ENCODE measurements at regions not wholly inside any gene's neighbourhood (a gene's known extent, or its start where the extent isn't known, plus 50 kb on each side); places are given as distances from the start of the nearest gene placed in this dataset.

DNA sequence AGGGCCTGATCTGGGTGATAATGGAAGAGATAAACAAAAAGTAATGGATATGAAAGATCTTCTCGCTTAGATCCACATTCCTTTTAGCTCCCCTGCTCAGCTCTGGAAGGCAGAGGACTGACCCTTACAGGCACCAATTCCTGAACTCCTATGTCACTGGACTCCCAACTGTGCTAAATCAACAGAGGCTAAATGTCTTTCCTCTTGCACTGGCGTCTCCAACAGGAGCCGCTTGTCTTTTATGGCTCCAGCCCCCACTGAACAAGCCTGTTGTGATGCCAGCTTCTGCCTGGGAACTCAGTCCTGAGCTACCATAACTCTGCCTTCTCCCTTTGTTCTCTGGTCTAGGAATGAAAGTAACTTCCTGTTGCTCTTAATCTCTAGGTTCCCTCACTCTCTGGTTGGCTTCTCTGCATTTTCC lies 142.1 kb upstream of the COL11A1 start:
- peak overlapping the region; percentile 64; the same call in 1 of the 2 replicates for H3K27ac ChIP-seq (ENCODE audit: low read depth, low read length)
- no peaks in the 10 kb centered on the region for H3K36me3 ChIP-seq (ENCODE audit: control insufficient read depth, insufficient read depth, low read length)
- H3K4me3 ChIP-seq (ENCODE audit: low read depth, low read length) = no peak overlapping the region
- H3K9me3 ChIP-seq (ENCODE audit: control insufficient read depth, insufficient read depth, low read depth, low read length) = peaks cover 6% of the 10 kb centered on the region; the same call in 1 of the 2 replicates
- no peaks in the 10 kb centered on the region for H3K27me3 ChIP-seq (ENCODE audit: control insufficient read depth, insufficient read depth, low read length)
- peaks cover 11% of the 10 kb centered on the region for H3K4me1 ChIP-seq (ENCODE audit: control insufficient read depth, insufficient read depth, low read length)
- peak overlapping the region; percentile 20 for H3K9ac ChIP-seq (ENCODE audit: low read length)

DNA sequence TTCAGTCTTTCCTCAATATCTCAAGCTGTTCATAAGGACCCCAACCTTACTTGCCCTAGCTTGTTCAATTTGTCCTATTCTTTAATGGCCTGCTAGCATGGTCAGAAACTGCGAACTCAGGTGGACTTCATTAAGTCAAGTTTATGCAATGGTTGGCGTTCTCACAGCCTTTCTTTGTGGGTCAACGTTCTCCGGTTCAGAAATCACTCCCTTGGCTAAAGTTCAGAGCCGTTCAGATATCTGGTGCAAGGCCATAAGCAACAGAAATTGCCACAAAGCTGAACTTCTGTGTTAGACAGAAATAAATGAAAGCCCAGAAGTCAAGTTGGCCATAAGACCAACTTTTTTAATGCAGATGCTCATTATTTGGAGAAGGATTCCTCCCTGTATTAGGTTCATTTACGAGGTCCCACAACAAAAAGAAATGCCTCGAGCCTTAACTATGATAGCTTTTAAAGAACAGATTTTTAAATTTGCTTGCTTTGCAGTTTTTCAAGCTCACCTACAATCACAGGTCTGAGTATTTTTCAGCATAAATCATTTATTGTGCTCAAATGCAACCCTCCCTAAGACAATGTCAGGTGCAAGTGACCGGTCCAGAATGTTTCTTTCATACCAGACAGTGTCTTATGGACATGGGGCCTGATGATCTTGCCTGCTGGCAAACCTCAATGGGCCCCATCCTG lies 140.2 kb upstream of the COL11A1 start:
- H3K36me3 ChIP-seq (ENCODE audit: control insufficient read depth, insufficient read depth, low read length) = no peaks in the 10 kb centered on the region
- peaks cover 6% of the 10 kb centered on the region; the same call in 1 of the 2 replicates for H3K9me3 ChIP-seq (ENCODE audit: control insufficient read depth, insufficient read depth, low read depth, low read length)
- no peak overlapping the region for H3K27ac ChIP-seq (ENCODE audit: low read depth, low read length)
- no peak overlapping the region for H3K4me3 ChIP-seq (ENCODE audit: low read depth, low read length)
- H3K27me3 ChIP-seq (ENCODE audit: control insufficient read depth, insufficient read depth, low read length) = no peaks in the 10 kb centered on the region
- peaks cover 11% of the 10 kb centered on the region for H3K4me1 ChIP-seq (ENCODE audit: control insufficient read depth, insufficient read depth, low read length)
- H3K9ac ChIP-seq (ENCODE audit: low read length) = no peak overlapping the region

DNA sequence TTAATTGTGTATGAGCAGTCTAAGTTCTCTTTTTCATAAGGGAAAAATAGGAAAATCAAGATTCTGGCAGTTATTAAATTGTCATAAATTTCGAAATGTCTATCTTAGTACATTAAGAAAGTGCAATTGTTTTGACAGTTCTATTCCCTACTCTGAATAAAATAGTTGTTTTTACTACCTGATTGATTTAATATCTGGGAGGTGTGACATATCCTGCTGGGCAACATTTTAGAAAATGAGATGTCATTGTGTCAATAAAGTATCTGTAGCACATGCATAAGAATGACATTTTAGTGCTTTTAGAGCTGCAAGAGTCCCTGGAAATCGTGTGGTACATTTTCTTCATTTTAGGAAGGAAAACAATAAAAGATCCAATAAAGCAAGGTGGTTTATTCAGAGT lies 139.2 kb upstream of the COL11A1 start:
- H3K4me3 ChIP-seq (ENCODE audit: low read depth, low read length) = no peak overlapping the region
- peaks cover 6% of the 10 kb centered on the region; the same call in 1 of the 2 replicates for H3K9me3 ChIP-seq (ENCODE audit: control insufficient read depth, insufficient read depth, low read depth, low read length)
- peaks cover 11% of the 10 kb centered on the region for H3K4me1 ChIP-seq (ENCODE audit: control insufficient read depth, insufficient read depth, low read length)
- no peak overlapping the region for H3K27ac ChIP-seq (ENCODE audit: low read depth, low read length)
- no peaks in the 10 kb centered on the region for H3K36me3 ChIP-seq (ENCODE audit: control insufficient read depth, insufficient read depth, low read length)
- H3K27me3 ChIP-seq (ENCODE audit: control insufficient read depth, insufficient read depth, low read length) = no peaks in the 10 kb centered on the region
- no peak overlapping the region for H3K9ac ChIP-seq (ENCODE audit: low read length)

DNA sequence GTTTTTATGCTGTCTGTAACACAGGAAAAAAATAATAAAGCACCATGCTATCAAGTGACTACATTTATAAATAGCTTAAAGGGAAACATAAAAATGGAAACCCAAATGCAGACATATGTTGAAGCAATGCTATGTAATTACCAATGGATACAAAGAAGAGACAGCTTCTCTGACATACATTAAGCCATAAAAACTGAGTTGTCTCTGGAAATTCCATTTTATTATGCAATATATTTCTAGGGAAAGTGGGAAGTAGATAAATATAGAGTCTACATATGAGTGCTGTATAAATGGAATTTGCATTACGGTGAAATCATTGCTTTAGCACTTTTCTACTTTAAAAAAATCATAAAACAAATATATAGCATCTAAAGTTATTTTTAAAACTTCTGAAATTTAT lies 135.2 kb upstream of the COL11A1 start:
- Histone ChIP-seq H3K9me3 (ENCODE audit: control insufficient read depth, insufficient read depth, low read depth, low read length) (no peaks in the 10 kb centered on the region), H3K36me3 (ENCODE audit: control insufficient read depth, insufficient read depth, low read length) (no peaks in the 10 kb centered on the region), H3K4me1 (ENCODE audit: control insufficient read depth, insufficient read depth, low read length) (no peaks in the 10 kb centered on the region), H3K4me3 (ENCODE audit: low read depth, low read length) (no peak overlapping the region), H3K27ac (ENCODE audit: low read depth, low read length) (no peak overlapping the region), H3K9ac (ENCODE audit: low read length) (no peak overlapping the region), H3K27me3 (ENCODE audit: control insufficient read depth, insufficient read depth, low read length) (no peaks in the 10 kb centered on the region)

DNA sequence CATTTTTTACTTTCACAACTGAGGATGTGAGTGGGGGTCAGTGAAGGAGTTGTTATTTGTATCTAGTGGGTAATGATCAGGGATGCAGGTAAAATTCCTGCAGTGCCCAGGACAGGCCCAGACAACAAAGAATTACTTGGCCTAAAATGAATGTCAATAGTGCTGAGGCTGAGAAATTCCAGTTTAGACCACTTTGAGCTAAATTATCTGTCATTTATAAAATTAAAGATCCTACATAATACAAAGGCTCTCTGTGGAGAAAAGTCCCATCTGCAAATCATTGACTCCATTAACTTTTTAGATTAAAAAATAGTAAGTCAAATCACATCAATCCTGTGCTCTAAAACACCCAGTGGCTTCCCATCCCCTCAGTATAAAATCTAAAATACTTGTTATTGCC lies 130.7 kb upstream of the COL11A1 start:
- Histone ChIP-seq H3K36me3 (ENCODE audit: control insufficient read depth, insufficient read depth, low read length) (no peaks in the 10 kb centered on the region), H3K4me3 (ENCODE audit: low read depth, low read length) (no peak overlapping the region), H3K9me3 (ENCODE audit: control insufficient read depth, insufficient read depth, low read depth, low read length) (peaks cover 8% of the 10 kb centered on the region; the same call in 1 of the 2 replicates), H3K27ac (ENCODE audit: low read depth, low read length) (no peak overlapping the region), H3K4me1 (ENCODE audit: control insufficient read depth, insufficient read depth, low read length) (no peaks in the 10 kb centered on the region), H3K9ac (ENCODE audit: low read length) (no peak overlapping the region), H3K27me3 (ENCODE audit: control insufficient read depth, insufficient read depth, low read length) (no peaks in the 10 kb centered on the region)

DNA sequence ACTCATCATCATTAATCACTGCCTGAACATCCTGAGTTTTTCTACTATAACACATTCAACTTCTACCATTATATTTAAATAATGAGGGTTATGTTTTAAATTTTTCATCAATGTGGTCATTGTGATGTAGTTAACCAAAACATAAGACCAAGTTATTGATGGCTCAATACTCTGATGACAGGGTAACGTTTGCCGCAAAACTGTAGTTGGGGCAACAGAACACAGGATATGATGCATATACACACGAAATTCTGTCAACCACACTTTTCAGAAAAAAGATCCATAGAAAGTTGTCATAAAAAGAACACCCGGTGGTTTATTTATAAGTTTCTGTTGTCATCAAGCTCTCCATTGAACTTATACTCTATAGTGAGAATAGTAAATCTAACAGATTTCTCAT lies 121.7 kb upstream of the COL11A1 start:
- Histone ChIP-seq H3K27me3 (ENCODE audit: control insufficient read depth, insufficient read depth, low read length) (no peaks in the 10 kb centered on the region), H3K4me3 (ENCODE audit: low read depth, low read length) (no peak overlapping the region), H3K27ac (ENCODE audit: low read depth, low read length) (no peak overlapping the region), H3K36me3 (ENCODE audit: control insufficient read depth, insufficient read depth, low read length) (no peaks in the 10 kb centered on the region), H3K9ac (ENCODE audit: low read length) (no peak overlapping the region), H3K4me1 (ENCODE audit: control insufficient read depth, insufficient read depth, low read length) (no peaks in the 10 kb centered on the region), H3K9me3 (ENCODE audit: control insufficient read depth, insufficient read depth, low read depth, low read length) (no peaks in the 10 kb centered on the region)

DNA sequence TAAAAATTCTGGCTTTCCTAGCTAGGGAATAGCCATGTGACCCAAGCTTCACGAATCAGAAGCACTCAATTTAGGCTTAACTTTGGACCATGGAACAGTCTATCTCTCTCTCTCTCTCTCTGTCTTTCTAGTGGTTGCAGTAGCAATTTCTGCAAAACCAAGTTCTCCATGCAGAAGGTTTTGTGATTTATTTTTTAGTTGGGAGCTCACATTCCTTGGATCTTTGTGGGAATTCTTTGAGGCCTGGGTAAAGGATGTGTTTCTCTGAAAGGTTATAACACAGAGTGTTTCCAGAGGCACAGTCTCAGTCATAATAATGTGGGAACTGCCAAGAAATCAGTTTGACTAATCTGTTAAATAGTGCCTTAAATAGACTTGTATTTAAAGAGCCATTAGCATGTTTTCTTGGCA lies 112.3 kb upstream of the COL11A1 start:
- H3K4me1 ChIP-seq (ENCODE audit: control insufficient read depth, insufficient read depth, low read length) = no peaks in the 10 kb centered on the region
- no peak overlapping the region for H3K27ac ChIP-seq (ENCODE audit: low read depth, low read length)
- H3K27me3 ChIP-seq (ENCODE audit: control insufficient read depth, insufficient read depth, low read length) = no peaks in the 10 kb centered on the region
- no peaks in the 10 kb centered on the region for H3K9me3 ChIP-seq (ENCODE audit: control insufficient read depth, insufficient read depth, low read depth, low read length)
- no peak overlapping the region for H3K4me3 ChIP-seq (ENCODE audit: low read depth, low read length)
- no peak overlapping the region for H3K9ac ChIP-seq (ENCODE audit: low read length)
- H3K36me3 ChIP-seq (ENCODE audit: control insufficient read depth, insufficient read depth, low read length) = no peaks in the 10 kb centered on the region

DNA sequence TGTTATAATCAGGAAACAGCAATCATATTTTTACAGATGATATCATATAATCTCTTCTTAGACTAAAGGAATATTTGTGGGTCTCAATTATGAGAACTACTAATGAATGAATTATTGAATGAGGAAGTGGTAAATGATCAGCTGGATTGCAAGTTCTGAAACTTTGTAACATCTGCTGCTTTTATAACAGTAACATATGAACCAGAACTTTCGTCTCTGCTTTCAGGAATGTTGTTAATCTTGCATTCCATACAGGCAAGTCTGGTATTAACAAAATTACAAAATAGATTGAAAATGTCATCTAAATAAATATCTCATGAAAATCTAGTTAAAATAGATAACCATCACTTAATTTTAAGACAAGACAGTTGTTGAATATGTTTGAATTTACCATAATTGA lies 110.5 kb upstream of the COL11A1 start:
- Histone ChIP-seq H3K9me3 (ENCODE audit: control insufficient read depth, insufficient read depth, low read depth, low read length) (no peaks in the 10 kb centered on the region), H3K9ac (ENCODE audit: low read length) (no peak overlapping the region), H3K36me3 (ENCODE audit: control insufficient read depth, insufficient read depth, low read length) (no peaks in the 10 kb centered on the region), H3K27me3 (ENCODE audit: control insufficient read depth, insufficient read depth, low read length) (no peaks in the 10 kb centered on the region), H3K4me1 (ENCODE audit: control insufficient read depth, insufficient read depth, low read length) (no peaks in the 10 kb centered on the region), H3K4me3 (ENCODE audit: low read depth, low read length) (no peak overlapping the region), H3K27ac (ENCODE audit: low read depth, low read length) (no peak overlapping the region)

DNA sequence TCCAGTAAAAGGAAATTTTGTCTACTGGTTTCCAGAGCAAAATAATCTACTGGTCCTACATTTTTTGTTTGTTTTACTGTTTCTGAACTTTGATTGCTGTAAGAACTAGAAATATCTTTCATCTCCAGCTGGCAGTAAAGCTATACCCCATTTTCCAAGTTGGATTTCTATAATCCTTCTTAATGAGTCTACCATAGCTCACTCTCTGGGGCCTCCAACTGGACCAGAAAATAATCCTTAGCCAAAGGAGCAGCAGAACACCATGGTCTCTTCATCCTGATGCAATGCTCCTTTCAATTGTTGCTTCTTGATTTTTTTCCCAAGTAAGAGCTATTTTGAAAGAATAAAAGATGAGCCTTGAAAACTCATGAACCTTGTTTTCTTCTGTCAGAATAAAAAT lies 110.0 kb upstream of the COL11A1 start:
- Histone ChIP-seq H3K27me3 (ENCODE audit: control insufficient read depth, insufficient read depth, low read length) (no peaks in the 10 kb centered on the region), H3K36me3 (ENCODE audit: control insufficient read depth, insufficient read depth, low read length) (no peaks in the 10 kb centered on the region), H3K9ac (ENCODE audit: low read length) (no peak overlapping the region), H3K27ac (ENCODE audit: low read depth, low read length) (no peak overlapping the region), H3K9me3 (ENCODE audit: control insufficient read depth, insufficient read depth, low read depth, low read length) (no peaks in the 10 kb centered on the region), H3K4me3 (ENCODE audit: low read depth, low read length) (no peak overlapping the region), H3K4me1 (ENCODE audit: control insufficient read depth, insufficient read depth, low read length) (no peaks in the 10 kb centered on the region)

DNA sequence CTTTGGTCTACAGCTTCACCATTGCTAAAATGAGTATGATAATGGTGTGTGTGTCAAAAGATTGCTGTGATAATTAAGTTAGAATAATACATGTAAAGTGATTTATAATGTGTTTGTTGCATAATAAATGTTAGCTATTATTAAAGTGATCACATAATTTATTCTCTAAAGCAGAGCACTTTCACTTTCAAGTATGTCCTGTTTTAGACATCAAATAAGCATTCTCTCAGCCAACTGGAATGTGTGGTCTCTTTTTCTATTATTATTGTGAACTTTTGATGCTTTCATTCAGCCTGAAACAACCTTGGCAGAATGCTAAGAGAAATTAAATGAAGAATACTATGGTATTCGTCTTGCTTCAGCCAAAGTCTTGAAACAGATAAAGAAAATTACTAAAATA lies 102.8 kb upstream of the COL11A1 start:
- no peaks in the 10 kb centered on the region for H3K36me3 ChIP-seq (ENCODE audit: control insufficient read depth, insufficient read depth, low read length)
- H3K9me3 ChIP-seq (ENCODE audit: control insufficient read depth, insufficient read depth, low read depth, low read length) = no peaks in the 10 kb centered on the region
- no peak overlapping the region for H3K4me3 ChIP-seq (ENCODE audit: low read depth, low read length)
- no peaks in the 10 kb centered on the region for H3K27me3 ChIP-seq (ENCODE audit: control insufficient read depth, insufficient read depth, low read length)
- H3K9ac ChIP-seq (ENCODE audit: low read length) = no peak overlapping the region
- no peaks in the 10 kb centered on the region for H3K4me1 ChIP-seq (ENCODE audit: control insufficient read depth, insufficient read depth, low read length)
- no peak overlapping the region for H3K27ac ChIP-seq (ENCODE audit: low read depth, low read length)

DNA sequence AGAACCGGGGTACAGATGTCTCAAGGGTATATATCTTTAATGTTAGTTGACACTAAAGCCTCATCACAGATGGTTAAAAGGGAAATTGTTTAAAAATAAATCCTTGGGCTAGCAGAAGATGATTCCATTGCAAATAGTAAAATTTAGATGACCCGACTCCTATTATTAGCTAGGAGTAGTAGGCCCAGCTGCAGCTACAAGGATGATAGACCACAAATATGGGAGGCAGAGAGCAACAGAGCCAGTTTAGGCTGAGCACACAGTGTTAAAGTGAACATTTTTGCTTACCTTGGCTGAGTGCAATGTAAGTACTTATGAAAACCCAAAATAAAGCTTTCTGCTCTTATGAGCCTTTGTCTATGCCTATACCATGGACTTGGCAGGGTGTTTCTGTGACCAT lies 100.5 kb upstream of the COL11A1 start:
- Histone ChIP-seq H3K9ac (ENCODE audit: low read length) (no peak overlapping the region), H3K4me1 (ENCODE audit: control insufficient read depth, insufficient read depth, low read length) (no peaks in the 10 kb centered on the region), H3K36me3 (ENCODE audit: control insufficient read depth, insufficient read depth, low read length) (no peaks in the 10 kb centered on the region), H3K27me3 (ENCODE audit: control insufficient read depth, insufficient read depth, low read length) (no peaks in the 10 kb centered on the region), H3K27ac (ENCODE audit: low read depth, low read length) (no peak overlapping the region), H3K4me3 (ENCODE audit: low read depth, low read length) (no peak overlapping the region), H3K9me3 (ENCODE audit: control insufficient read depth, insufficient read depth, low read depth, low read length) (no peaks in the 10 kb centered on the region)
